SHP77 (cell line): ENCODE measurements at regions not wholly inside any gene's neighbourhood (a gene's known extent, or its start where the extent isn't known, plus 50 kb on each side); places are given as distances from the start of the nearest gene placed in this dataset.
A peak's percentile ranks its signal among the peaks of the same experiment; 100 is the strongest.

ENCODE experiments used
- DNase-seq, 2 experiments: peaks; one replicate each; lab custom pipeline; 2025; lab: John Stamatoyannopoulos, UW

- no peak for DNase-seq
Measured at GRCh38 chr7:32428546-32428945, 61.6 kb downstream of the LSM5 start.

GRCh38 chr7:32427769-32428291, 62.4 kb downstream of the LSM5 start:
- no peak for DNase-seq

- DNase-seq, result no peak
Measured at GRCh38 chr7:32416846-32417245, 73.3 kb downstream of the LSM5 start.

- DNase-seq, result peak in 1 of 2 experiments; percentile 21
Measured at GRCh38 chr7:32415936-32416335, 74.2 kb downstream of the LSM5 start.

- no peak for DNase-seq
Measured at GRCh38 chr7:32415519-32415918, 74.7 kb downstream of the LSM5 start.

- no peak for DNase-seq
Measured at GRCh38 chr7:32412471-32412870, 77.7 kb downstream of the LSM5 start.

- no peak for DNase-seq
Measured at GRCh38 chr7:32410545-32410944, 79.6 kb downstream of the LSM5 start.

GRCh38 chr7:32406386-32406785, 83.8 kb downstream of the LSM5 start:
- DNase-seq, result no peak

GRCh38 chr7:32403463-32404229, 86.5 kb downstream of the LSM5 start:
- DNase-seq, result no peak

- DNase-seq, result no peak
Measured at GRCh38 chr7:32400676-32401075, 89.5 kb downstream of the LSM5 start.

- DNase-seq, result no peak
Measured at GRCh38 chr7:32399311-32399710, 90.9 kb downstream of the LSM5 start.

GRCh38 chr7:32395168-32395567, 95.0 kb downstream of the LSM5 start:
- DNase-seq, result no peak

- DNase-seq, result no peak
Measured at GRCh38 chr7:32393861-32394260, 96.3 kb downstream of the LSM5 start.

- no peak for DNase-seq
Measured at GRCh38 chr7:32390210-32390609, 100.0 kb downstream of the LSM5 start.

GRCh38 chr7:32385316-32385956, 104.7 kb downstream of the LSM5 start:
- DNase-seq, result no peak

- DNase-seq, result no peak
Measured at GRCh38 chr7:32381024-32381601, 109.1 kb downstream of the LSM5 start.

GRCh38 chr7:32379510-32380112, 110.6 kb downstream of the LSM5 start:
- DNase-seq, result no peak

- DNase-seq, result no peak
Measured at GRCh38 chr7:32378988-32379387, 111.2 kb downstream of the LSM5 start.

GRCh38 chr7:32364581-32364980, 125.6 kb downstream of the LSM5 start:
- DNase-seq, result no peak

GRCh38 chr7:32360127-32360526, 130.1 kb downstream of the LSM5 start:
- no peak for DNase-seq

GRCh38 chr7:32357535-32358277, 132.5 kb downstream of the LSM5 start:
- peak in 1 of 2 experiments; percentile 7 for DNase-seq
